Superior temporal gyrus (tissue), 1 donor: ENCODE measurements at regions not wholly inside any gene's neighbourhood (a gene's known extent, or its start where the extent isn't known, plus 50 kb on each side); places are given as distances from the start of the nearest gene placed in this dataset.
"Not testable (repeated sequence)": the region's sequence is repeated elsewhere in the genome, so short reads cannot be mapped to it uniquely, and the experiment has no call there.

Experiments
- DNase-seq: peaks from one replicate; pipeline ENCODE4 v3.0.0-alpha.2; 2016; ENCODE audit errors: extremely low spot score

DNA sequence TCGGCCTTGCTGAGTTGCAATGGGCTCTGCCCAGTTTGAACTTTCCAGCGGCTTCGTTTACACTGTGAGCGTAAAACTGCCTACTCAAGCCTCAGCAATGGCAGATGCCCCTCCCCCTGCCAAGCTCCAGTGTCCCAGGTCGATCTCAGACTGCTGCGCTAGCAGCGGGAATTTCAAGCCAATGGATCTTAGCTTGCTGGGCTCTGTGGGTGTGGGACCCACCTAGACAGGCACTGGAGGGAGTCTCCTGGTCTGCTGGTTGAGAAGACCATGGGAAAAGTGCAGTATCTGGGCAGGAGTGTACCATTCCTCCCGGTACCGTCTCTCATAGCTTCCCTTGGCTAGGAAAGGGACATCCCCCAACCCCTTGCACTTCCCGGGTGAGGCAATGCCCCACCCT lies 88.2 kb downstream of the KLHL28 start:
- DNase-seq, result no peak

DNA sequence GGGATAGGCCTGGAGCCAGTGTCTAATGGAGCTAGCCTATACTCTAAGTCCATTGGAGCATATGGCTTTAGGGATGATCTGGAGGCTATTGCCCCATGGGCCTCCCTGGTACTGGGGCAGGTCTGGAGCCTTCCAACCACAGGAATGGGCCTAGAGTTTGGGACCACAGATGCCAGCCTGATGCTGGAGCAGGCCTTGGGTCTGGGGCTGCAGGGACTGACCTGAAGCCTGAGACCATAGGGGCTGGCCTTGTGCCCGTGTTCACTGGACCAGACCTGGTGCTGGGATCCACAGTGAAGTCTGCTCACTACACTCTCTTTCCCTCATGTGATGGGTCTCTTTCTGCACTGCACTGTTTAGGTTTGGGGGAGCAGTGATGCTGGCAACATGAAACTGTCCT lies 95.0 kb downstream of the KLHL28 start:
- DNase-seq, result no peak

DNA sequence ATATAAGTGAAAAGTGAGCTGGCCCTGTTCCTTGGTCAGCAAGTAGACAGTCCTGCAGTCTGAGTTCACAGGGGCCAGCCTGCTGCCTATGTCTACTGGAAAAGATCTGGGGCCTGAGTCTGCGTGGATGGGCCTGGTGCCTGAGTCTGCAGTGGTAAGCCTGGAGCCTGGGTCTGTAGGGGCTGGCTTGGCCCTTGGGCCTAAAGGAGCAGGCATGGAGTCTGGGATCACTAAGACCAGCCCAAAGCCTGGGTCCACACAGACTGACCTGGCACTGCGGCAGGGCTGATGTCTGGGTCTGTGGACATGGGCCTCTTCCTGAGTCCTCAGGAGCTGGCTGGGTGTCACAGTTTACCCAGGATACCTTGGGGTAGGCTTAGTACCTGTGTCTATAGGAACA lies 95.4 kb downstream of the KLHL28 start:
- DNase-seq, result no peak

DNA sequence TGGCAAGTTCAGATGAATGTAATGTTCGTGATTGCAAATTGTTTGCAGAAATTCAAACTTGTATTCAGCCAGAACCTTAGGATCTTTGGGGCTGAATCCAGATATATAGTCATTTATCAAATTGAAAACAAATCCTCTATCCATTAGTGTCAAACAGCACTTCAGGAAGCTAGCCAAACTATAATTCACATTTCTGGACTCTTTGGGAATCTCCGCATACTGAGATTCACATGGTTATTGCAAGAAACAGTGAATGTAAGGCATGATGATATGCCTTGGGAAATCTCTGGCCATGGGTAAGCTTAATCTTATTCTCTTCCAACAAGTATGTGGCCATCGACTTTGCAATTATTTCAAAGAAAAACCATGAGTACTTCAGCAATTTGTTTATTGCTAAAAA lies 98.5 kb downstream of the KLHL28 start:
- no peak for DNase-seq

GRCh38 chr14:44854114-44854513 lies 107.6 kb downstream of the KLHL28 start:
- no peak for DNase-seq

- no peak for DNase-seq
These were observed 114.0 kb downstream of the KLHL28 start for GRCh38 chr14:44847526-44848309.

DNA sequence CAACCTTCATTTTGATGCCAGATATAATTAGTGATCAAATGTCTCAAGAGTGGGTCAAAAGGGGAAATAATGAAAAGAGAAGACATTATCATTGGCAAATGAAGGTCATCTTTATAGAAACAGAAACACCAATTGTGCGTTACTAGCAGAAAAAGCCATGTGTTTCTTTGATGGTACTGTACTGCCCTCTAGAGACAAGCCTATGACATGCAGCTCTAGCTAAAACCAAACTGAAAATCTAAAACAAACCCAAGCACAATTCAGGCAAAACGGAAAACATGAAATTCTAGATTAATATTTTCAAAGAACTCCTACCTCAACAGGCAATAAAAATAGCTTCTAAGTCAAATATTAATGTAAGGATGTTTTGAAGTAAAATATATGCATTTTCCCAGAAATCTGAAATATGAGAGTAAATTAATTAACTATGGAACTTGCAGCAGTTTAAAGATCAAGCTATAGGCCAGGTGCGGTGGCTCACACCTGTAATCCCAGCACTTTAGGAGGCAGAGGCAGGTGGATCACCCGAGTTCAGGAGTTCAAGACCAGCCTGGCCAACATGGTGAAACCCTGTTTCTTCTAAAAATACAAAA lies 115.4 kb downstream of the KLHL28 start:
- DNase-seq, result peak; percentile 86

DNA sequence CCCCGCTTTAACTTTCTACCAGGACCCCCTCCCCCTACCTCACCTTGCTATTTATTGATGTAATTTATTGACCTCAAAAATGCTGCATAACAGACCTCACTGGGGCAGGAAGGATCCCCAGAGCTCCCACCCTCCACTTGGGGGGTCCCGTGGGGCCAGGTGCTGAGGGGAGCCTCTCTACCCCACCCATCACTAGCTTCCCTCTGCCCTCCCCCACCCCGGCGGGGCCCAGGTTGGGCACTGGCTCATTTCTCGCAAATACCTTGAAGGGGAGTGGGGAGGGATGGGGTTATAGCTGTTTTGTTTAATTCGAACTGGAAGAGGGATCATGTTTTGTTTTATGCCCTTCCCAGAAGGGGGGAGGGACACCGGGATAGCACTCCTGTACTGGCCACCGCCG lies 125.8 kb downstream of the KLHL28 start:
- DNase-seq, result not testable (repeated sequence)

DNA sequence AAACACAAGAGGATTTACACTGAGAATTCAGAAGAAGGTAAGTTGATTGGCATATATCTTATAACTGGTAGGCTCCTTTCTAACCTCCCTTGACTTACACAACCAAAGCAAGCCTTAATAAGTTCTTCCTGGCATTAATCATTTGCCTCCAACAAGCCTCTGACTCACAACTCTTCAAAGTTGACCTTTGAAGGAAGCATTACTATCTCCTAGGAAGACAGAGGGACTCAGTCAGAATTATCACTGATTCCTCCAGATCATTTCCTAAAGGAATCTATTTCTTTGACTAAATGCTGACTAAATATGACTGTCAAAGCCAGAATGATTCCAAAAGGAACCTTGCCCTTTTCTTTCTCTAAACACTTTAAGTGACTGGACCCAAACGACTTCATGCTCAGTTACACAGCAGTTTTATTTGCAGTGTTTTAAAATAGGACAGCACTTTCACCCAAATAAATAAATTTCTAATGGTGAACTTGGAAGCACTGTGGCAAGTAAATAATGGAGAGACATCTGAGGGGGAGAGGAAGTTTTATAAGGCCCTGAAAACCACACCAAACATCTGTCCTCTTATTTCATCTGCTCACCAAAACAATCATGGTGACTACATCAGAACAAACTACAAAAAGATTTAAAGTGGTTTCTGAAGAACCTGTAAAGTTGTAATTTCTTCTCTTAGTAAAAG lies 128.2 kb downstream of the KLHL28 start:
- no peak for DNase-seq

DNA sequence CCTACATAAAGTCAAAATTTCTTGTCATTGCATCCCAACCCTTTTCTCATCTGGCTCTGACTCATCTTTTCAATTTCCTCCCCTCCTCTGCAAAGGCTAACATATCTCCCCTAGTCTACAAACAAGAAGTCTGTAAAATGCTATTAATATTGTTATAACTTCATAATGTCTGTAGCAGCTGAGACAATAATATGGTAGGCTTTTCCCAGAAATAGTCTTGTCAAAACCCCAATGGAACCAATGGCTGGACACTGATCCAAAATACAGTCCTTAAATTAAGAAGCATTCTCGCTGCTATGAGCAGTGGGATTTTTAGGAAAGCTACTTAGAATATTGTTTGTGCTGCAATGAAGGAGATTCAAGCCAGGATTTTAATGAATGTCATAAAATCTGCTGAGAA lies 131.4 kb downstream of the KLHL28 start:
- no peak for DNase-seq

GRCh38 chr14:44829021-44829420 lies 132.7 kb downstream of the KLHL28 start:
- no peak for DNase-seq

DNA sequence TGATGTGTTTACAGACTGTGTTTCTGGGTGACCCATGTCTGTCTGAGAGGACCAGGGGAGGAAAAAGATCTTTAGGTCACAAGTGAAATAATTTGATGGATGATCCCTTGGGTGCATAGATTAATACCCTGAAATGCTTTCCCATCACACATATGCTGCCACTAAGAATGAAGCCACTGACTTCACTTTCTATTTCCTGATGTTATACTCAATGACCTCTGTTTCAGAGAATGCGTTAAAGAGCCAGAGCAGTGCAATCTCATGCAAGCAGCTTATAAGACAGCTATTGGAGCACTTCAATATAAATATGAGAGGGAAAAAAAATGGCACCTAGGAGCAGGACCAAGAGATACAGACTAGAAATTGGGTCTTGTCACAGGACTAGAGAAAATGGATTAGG lies 133.7 kb downstream of the KLHL28 start:
- no peak for DNase-seq

DNA sequence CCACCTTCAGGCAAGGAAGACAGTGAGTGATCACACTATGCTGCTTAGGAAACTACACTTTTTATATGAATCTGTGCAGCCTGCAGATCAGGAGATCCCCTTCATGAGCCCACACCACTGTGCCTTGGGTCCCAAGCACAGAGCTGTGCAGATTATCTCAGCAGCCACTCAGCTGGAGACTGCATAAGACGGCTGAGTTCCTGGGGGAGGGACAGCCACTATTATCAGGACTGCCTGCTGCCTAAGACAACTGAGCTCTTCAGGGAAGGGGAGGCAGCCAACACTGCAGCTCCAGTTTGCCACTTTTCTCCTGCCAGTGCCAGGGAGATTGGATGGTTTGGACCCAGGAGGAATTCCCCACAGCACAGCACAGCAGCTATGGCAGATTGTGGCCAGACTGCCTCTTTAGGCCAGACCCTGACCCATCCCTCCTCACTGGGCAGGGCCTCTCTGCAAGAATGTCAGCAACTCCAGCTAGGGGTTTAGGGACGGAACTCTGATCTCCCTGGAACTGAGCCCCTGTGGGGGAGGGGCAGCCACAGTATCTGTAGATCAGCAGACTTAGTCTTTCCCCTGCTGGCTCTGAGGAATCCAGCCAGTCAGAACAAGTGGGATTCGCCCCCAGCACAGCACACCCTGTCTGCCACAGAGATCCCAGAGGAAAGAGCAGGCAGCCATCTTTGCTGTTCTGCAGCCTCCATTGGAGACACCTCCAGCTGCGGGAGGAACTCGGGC lies 141.3 kb downstream of the KLHL28 start:
- DNase-seq, result no peak

DNA sequence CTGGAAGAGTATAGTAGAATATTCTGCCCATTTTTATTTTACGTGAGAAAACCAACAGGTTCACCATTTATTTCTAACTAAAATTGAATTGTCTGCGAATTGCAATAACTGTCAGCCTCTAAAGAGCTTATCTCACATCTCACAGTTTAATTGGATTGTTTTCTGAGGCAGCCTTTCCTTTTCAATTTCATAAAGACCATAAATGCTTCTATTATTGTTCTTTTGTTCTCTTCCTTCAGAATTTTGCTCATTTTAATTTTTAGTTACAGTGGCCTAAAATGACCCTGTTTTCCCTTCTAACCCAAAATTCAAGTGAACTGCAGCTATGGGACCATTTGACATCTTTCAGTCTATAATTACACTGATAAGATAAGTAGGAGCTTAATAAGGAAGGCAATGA lies 147.6 kb downstream of the KLHL28 start:
- DNase-seq, result no peak

GRCh38 chr14:44812672-44813071 lies 149.1 kb downstream of the KLHL28 start:
- DNase-seq, result no peak

GRCh38 chr14:44804391-44804790 lies 157.4 kb downstream of the KLHL28 start:
- DNase-seq, result no peak

DNA sequence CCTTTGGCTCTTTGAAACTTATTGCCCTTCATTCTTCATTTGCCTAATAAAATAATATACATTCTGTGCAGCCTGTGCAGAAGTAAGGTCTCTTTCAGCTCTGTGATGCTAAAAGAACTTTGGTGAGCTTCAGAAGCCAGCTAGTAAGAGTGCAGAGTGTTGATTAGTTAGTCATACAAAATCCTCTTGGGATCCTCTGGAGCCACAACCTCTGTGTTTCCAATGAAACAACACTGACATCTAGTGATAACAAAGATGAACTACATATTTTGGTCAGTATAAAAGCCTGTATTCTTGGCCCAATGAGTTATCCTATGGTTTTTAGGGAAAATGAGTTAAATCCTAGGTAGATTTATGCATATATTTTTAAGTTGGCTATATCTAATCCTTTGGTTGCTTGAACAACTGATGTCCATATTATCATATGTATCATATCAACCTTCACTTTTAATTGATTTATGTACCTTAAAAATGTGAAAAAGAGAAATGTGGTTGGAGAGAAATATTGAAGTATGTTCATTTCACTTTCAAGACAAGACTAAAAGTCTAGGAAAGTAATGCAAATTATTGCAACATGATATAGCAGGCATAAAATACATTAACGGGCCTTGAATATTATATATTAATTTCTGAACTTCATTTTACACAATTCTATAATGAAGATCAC lies 158.4 kb downstream of the KLHL28 start:
- DNase-seq, result peak; percentile 86

DNA sequence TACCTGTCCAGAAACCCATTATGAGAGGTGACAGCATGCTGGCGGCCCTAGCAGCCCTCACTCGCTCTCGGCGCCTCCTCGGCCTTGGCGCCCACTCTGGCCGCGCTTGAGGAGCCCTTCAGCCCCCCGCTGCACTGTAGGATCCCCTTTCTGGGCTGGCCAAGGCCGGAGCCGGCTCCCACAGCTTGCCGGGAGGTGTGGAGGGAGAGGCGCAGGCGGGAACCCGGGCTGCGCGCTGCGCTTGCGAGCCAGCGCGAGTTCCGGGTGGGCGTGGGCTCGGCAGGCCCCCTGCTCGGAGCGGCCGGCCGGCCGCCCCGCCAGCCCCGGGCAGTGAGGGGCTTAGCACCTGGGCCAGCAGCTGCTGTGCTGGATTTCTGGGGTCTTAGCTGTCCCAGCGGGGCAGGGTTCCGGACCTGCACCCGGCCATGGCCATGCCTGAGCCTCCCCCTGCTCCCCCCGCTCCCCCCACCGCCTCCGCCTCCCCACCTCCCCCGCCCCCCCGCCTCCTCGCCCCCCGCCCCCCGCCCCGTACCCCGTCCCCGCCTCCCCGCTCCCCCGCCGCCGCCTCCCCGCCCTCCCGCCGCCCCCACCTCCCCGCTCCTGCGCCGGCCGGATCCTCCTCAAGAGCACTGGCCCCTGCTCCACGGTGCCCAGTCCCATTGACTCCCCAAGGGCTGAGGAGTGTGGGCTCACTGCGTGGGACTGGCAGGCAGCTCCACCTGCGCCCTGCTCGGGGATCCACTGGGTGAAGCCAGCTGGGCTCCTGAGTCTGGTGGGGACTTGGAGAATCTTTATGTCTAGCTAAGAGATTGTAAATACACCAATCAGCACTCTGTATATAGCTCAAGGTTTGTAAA lies 163.1 kb downstream of the KLHL28 start:
- no peak for DNase-seq

DNA sequence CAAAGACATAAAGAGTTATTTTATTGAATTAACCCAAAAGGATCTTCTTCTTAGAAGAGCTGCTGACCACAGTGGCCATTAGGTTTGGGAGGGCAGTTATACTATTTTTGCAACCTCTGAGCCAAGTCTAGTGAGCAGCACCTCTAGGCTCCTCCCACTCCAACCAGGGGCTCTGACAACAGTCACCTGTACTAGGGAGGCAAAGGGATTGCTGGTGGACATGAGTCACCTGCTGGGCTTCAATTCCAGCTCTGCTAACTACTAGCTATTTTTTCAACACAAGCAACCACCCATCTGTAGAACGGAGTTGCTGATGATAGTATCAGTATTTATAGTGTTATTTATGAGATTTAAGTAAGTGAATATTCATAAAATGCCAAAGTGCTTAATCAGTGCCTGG lies 166.0 kb downstream of the KLHL28 start:
- no peak for DNase-seq

GRCh38 chr14:44791730-44792129 lies 170.0 kb downstream of the KLHL28 start:
- DNase-seq, result no peak

DNA sequence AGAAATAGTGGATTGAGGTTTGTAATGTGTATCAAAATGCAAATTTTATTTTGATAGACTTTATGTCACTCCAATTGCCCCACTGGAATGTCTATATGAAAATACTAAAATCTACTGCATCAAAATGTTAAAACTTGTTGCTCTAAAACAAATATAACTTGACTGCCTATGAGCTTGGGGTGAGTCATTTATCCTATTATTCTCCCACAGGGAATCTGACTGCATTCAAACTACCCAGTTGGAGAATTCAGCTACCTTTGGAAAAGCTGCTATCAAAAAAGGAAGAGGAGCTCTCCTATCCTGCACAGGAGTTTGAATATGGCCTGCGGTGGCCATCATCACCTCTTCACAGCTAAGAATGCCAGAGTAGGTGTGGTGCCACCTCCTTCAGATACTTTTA lies 173.1 kb downstream of the KLHL28 start:
- DNase-seq, result no peak
